ENCODE measurements at regions not wholly inside any gene's neighbourhood (a gene's known extent, or its start where the extent isn't known, plus 50 kb on each side); places are given as distances from the start of the nearest gene placed in this dataset.
A peak's percentile ranks its signal among the peaks of the same experiment; 100 is the strongest.

DNA sequence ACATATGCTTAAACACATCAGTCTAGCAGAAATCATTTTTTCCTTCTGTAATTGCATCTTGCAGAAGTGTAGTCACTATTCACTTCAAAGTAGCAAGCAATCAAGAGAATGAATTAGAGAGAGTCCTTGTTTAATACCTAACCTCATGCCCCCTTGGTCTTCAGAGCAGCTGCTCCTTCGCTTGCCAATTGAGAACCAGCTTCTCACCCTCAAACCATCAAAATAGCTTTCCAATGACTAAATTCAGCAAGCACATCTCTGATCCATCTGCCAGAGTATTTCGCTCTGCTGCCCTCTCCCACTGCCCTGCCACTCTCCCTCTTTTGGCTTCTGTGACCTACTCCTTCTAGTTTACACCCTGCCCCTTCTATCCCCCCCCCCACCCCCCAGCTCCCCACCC lies 120.7 kb upstream of the AGAP1 start:
- no peak for DNase-seq

DNA sequence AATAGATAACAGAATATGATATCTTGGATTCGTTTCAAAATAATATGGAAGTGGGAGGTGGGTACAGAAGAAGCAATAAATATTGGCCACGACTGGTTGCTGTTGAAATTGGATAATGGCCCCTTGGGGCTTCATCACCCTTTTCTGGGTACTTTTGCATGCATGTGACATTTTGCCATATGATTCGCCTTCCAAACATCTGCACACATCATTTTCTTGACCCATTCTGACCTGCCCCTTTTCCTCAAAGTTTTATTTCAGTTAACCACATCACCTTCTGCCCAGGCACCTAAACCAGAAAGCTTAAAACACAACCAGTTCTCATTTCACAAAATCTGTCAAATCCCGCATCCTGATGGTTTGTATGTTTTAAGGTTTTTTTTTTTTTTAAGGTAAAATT lies 116.7 kb upstream of the AGAP1 start:
- no peak for DNase-seq

DNA sequence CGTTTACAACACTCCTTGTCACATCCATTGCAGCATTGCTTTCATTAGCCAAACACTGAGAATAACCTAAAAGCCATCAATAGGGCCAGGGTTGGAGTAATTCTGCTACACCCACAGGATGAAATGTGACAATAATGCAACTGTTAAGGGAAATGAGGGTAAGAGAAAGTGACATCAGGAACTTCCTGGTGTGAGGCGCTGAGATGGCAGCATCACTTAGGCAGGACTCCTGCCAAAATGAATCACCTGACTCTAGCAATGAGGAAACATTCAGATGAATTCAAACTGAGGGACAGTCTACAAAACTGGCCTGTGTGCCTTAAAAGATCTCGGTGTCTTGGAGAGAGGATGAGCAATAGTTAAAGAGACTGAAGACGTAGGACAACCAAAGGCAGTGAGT lies 115.6 kb upstream of the AGAP1 start:
- DNase-seq = no peak

DNA sequence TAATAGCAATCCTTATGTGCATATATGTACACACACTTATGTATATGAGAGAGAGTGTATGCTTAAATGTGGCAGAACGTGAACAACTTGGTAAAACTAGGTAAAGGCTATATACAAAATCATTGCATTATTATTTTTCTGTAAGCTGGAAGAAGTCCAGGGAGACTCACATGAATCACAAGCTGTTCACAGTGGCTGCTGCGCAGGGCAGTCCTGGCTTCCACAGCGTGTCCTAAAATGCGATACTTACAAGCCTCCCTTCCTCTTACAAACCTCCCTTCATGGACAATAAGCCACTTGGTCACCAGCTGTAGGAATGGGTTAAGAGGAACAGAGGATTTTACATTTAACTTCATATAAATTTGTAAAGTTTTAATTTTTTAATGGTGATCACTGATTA lies 114.9 kb upstream of the AGAP1 start:
- no peak for DNase-seq

DNA sequence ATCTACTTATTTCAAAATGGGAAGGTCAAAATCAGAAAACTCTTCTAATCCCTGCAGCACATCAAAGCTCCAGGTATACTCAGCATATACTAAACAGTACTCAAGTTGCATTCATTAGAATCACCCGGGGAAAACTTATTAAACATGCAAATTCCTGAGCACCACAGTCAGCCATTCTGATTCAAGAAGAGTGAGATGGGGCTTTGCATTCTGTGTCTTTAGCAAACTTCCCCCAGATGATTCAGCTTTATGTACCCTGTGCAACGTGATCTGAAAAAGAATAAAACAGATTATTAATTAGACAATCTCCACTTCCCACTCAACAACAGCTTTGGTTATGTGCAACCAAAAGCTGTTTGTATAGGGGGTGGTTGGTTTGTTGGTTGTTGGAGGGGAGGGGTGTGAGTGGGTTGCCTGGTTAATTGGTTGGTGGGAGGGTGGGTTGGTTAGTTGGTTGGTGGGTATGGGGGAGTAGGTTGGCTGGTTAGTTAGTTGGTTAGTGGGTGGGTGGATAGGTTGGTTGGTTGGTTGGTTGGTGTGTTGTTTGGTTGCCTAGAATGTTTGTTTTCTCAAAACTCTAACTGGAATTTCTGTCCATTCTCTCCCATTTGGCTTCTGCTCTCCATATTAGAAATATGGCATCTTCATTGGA lies 112.5 kb upstream of the AGAP1 start:
- DNase-seq = no peak

DNA sequence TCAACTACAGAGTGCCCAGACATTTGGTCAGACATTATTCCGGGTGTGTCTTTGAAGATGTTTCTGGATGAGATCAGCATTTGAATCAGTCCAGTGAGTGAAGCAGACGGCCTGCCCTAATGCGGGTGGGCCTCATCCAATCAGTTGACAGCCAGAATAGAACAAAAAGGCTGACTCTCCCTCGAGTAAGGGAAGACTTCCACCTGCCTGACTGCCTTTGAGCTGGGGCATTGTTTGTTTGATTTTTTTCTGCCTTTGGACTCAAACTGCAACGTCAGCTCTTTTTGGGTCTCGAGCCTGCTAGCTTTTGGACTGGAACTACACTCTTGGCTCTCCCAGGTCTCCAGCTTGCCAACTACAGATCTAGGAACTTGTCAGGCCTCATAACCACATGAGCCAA lies 111.7 kb upstream of the AGAP1 start:
- no peak for DNase-seq

DNA sequence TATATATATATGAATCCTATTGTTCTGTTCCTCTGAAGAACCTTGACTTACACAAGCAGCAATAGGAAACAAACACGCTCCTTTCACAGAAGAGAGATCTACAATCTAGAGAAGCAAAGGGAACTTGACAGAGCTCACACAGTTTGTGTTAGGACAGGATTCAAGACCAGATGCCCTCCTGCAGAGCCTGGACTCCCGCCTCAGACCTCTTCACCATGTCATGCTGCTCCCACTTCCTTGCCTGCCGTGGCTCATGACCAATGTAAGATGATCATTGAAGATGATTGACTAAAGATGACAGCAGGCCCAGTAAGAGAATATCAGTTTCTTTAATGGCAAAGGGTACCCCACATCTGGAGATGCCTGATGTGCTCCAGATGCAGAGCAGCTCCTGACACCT lies 111.2 kb upstream of the AGAP1 start:
- no peak for DNase-seq

DNA sequence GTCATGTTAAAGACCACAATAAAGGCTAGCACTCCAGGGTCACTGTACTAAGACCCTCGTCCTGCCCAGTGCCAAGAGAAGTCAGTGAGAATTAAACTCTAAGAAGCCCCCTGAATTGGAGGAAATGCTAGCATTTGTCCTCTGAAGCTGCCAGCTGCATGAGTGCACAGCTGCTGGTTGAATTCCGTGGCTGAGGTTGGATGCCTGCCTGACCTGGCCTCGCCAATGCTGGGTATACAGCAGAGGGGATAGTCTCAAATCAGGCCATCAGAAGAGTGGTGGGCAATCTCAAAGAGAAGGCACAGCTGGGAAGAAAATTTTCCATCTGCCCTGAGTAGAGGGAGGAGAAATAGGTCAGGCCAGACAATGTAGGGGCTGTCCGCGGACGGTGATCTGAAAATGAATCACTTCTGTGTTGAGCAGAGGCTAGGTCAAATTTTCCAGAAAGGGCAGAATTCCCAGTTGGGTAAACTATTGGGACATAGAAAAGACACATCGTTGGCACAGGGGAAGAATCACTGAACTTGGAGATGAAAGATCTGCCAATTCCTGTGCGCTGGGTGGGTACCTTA lies 110.5 kb upstream of the AGAP1 start:
- no peak for DNase-seq

DNA sequence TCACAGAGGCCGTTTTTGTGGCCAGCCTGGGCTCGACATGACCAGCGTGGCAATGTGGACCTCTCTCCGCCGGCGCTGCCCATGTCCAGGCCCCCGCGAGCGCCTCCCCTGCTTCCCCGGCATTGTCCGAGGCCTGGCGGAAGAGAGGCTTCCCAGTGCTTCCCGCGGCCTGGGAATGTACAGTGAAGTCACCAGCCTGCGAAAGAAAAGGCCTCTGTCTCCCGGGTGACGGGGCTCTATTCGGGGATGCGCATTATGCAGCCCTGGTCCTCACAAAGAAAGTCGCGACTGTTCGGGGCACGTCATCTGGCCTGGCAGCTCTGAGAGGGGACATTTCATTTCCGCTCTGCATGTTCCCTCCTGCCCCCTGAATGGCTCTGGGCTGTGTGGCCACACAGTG lies 109.2 kb upstream of the AGAP1 start:
- no peak for DNase-seq

DNA sequence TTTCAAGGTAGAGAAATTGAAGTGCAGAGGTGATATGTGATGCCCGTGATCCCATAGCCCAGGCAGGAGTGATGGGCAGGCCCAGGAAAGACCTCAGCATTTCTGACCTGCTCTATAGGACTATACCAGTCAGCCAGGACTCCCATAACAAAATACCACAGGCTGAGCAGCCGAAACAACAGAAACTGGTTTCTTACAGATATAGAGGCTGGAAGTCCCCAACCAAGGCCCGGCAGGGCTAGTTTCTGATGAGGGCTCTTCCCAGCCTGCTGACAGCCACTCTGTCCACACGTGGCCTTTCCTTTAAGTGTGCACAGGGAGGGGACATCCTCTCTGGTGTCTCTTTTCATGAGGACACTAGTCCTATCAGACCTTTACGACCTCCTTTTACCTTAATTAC lies 104.2 kb upstream of the AGAP1 start:
- DNase-seq = no peak

DNA sequence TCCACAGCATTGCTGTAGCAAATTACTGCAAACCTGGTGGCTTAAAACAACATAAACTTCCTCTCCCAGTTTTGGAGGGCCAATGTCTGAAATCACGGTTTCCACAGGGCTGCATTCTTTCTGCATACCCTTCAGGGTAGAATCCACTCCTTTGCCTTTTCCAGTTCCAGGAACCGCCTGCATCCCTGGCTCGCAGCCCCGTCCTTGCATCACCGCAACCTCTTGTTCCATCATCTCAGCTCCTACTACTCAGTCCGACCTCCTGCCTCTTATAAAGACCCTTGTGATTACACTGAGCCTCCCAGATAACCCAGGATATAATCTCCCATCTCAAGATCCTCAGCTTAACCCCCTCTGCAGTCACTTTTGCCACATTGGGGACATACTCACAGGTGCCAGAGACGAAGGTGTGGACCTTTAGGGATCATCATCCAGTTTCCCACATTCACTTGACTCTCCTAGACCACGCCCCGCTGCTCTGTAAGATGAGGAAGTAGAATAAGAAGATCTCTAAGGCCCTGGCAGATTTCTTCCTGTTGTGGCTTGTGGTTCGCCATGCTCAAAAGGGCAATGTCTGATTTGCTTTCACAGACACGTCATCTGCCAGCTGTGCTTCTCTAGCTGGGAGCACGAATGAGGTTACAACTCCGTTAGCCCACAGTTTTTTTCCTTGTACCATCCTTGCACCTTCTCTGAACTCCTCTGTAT lies 103.6 kb upstream of the AGAP1 start:
- DNase-seq = peak; percentile 59 to 62

DNA sequence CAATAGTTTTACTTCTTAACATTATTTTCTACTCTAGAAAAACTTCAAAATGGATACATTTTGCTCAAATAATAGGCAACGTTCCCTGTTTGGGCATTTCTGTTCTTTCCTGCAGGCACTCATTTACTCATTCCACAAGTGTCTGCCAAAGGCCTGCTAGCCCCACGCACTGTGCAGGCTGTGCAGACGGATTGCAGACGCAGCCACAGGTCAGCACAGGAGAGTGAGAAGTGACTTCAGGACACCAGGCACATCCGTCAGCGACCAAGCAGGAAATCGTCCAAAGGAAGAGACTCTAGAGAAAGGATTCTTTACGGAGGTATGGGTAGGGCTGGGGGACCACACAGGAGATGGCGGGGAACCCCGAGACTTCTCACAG lies 103.0 kb upstream of the AGAP1 start:
- DNase-seq = no peak

DNA sequence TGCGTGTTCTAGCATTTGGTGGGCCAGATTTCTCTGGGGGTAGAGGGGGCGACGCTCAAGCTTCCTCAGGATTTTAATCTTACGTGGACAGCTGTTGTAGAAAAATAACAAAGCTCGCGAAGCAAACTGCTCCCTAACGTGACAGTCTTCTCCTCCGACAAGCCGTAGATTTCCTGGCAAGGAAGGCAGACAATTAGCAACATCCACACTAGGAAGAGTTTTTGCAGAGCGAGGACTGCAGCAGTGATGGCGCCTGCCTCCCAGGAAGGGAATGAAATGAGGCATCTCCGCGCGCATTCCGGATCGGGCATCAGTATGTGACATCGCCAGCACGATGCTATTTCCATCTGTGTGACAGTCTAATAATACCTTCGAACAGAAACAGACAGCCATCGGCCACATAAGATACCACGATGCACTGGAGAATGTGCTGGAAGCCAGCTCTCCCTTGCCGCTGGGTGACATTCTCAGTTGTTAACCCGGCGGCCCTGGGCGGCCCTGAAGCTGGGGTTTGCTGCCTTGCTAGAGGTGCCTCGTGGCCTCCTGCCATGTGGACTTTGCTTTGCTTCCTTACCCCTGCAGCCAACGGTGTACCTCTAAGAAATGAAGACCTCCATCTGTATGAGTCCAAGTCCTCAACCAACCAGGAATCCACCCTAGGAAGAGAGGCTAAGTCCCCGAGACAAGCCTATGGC lies 101.8 kb upstream of the AGAP1 start:
- no peak for DNase-seq

DNA sequence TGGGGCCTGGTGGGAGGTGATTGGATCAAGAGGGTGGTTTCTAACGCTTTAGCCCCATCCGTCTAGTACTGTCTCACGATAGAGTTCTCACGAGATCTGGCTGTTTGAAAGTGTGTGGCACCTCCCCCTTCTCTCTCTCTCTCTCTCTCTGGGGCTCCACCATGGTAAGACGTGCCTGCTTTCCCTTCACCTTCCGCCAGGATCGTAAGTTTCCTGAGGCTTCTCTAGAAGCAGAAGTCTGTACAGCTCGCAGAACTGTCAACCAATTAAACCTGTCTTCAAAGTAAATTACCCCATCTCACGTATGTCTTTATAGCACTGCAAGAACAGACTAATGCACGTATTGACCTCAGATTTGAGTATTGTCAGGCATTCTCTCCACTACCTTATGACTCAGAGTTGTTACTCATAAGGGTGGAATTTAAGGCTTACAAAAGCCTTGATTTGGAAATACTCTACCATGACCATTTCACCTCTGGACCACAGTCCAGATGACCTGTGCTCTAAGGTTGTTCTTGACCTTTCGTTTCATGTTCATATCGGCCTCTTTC lies 99.5 kb upstream of the AGAP1 start:
- DNase-seq = no peak

DNA sequence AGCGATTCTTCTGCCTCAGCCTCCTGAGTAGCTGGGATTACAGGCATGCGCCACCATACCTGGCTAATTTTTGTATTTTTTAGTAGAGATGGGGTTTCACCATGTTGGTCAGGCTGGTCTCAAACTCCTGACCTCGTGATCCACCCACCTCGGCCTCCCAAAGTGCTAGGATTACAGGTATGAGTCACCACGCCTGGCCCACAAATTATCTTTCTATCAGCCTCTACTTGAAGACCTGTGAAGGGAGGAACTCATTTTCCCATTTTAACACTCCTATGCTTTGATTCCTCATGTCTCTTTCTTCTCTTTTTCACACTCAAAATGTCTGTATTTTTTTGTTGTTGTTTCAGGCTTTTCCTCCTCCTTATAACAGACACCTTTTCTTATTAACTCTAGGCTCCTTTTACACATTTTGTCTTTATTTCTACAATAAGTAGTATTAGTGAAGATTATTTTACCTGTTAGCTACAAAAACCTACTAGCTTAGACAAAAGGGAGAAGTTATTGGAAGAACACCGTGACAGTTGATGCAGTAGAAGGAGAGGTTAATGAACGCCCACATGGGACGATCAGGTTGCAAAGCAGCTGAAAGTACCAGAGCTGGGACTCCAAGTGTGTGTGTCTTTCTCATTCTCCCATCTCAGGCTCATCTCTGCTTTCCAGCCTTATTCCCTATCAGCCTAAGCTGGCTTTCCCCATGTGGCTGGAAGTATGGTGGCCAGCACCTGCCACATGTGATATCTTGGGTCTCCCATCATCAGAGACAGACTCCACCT lies 97.6 kb upstream of the AGAP1 start:
- no peak for DNase-seq

DNA sequence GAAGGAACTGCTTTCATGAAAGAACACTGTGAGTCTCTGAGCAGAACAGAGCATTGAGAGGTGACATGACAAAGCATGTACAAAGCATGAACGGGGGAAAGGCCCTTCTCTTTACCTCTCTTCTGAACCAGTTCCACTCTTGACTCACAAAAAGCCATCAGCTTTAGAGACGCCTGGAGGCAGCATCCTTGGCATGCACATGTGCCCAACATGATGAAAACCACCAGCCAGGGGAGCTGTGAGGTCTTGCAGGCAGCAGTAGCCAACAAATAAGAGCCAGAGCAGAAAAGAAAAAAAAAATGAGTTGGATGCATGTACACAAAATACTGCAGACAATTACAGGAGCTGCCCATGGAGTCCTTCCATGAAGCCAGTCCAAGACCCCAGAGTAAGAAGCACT lies 95.5 kb upstream of the AGAP1 start:
- DNase-seq = no peak

DNA sequence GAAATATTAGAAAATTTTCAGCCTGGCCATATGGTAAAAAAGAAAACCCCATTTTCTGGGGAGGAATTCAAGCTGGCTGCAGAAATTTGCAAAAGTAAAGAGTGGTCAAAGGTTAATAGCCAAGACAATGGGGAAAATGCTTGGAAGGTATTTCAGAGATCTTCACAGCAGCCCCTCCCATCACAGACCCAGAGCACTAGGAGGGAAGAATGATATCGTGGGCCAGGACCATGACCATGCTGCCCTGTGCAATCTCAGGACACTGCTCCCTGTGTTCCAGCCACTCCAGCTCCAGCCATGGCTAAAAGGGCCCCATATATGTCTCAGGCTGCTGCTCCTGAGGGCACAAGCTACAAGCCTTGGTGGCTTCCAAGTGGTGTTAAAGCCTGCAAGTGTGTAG lies 93.9 kb upstream of the AGAP1 start:
- DNase-seq = no peak

DNA sequence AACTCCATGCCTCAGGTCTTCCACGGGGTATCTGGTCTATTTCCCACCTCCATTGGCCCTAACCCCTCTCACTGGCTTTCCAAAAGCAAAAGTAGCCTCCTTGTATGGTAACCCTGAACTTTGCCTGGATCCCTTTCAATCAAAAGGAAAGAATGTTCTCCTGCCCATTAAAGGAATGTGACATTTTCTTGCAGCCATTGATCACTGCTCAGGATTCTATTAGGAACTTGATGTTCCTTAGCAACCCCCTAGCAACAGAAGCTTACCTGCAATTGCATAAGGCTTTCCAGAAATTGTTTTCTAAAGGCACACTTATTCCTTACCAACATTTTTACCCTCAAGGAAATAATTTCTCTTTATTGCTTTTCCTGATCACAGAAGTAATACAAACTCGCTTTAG lies 91.4 kb upstream of the AGAP1 start:
- no peak for DNase-seq

DNA sequence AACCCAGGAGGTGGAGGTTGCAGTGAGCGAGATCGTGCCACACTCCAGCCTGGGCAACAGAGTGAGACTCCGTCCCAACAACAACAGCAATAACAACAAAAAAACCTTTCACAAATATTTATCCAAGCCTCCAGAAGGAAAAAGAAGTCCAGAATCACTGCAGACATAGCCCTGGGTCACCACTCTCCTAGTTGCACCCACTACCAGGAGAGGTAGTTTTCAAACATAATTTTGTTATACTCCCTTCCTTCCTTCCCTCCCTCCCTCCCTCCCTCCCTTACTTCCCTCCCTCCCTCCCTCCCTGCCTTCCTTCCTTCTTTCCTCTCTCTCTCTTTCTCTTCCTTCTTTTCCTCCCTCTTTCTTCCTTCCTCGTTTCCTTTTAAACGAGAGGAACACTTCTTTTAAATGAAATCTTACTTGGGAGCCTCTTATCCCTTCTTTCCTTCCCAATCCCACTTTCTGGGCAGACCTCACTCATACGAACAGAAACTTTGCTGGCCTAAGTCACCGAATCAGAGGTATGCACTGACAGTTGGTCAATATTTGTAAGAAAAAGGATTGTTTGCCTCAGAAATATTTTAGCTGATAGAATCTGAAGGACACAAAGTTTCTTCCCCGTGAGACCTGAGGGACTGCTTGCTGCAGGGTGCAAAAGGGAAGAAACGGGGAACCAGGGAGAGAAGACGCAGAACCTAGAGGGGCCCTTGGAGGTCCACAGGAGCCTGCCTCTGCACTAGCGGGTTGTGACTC lies 88.1 kb upstream of the AGAP1 start:
- DNase-seq = no peak

DNA sequence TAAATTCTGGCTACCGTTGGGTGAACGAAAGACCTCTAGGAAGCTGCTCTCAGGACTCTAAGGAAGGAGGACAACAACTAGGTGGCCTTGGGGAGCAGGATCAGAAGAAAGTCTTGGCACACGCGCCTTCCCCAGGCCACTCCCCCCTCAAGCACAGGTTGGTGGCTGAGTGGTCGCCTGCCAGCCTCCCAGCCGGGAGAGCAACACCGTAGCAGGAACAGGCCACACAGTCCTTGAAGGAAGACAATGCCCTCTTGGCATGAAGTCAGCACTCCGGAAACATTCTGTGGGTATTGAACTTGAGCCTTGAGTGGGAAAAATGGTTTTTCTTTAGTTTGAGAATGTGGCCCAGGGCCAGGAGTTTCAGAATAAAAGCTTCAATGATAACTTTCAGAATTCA lies 87.4 kb upstream of the AGAP1 start:
- DNase-seq = no peak

DNA sequence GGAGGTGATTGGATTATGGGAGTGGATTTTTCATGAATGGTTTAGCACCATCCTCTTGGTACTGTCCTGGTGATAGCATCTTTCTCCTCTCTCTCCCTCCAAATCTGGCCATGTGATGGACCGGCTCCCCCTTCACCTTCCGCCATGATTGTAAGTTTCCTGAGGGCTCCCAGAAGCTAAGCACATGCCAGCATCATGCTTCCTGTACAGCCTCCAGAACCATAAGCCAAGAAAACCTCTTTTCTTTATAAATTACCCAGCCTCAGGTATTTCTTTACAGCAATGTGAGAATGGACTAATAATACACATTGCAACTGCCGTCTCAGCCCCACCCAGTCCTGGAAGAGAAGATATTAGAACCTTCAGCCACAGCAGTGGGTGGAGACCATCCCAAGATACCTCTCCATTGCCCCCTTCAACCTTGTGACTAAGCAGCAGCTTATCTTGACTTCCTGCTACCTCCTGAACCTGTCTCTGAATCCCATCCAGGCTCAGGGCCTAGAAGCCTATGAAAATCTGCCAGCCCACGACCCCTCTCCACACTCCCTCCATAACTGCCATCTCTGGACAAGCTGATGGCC lies 81.8 kb upstream of the AGAP1 start:
- DNase-seq = no peak

DNA sequence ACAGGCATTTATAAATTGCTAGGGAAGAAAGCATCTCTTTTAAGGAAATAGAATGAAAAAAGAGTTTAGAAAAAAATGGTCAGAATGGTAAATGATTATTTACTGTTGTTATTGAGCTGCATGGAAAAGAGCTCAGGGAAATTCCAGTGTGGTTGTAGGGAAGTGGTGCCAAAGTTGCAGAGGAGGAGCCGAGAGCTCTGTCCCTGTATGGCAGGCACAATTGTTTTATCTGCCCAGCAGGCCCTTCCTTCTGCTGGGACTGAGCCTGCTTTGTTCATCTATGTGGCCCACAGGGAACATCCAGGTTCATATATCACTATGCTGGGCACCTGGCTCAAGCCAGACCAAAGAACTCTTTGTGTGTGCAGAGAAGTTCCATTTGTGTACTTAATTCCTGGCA lies 80.8 kb upstream of the AGAP1 start:
- DNase-seq = no peak
